ENCODE measurements at regions not wholly inside any gene's neighbourhood (a gene's known extent, or its start where the extent isn't known, plus 50 kb on each side); places are given as distances from the start of the nearest gene placed in this dataset.
"Not testable (repeated sequence)": the region's sequence is repeated elsewhere in the genome, so short reads cannot be mapped to it uniquely, and the experiment has no call there.

- FAIRE-seq; H3K36me3 ChIP-seq (ENCODE audit: control insufficient read depth in 2 of 4, insufficient read depth in 4 of 4, low read length in 3 of 4); H2AFZ ChIP-seq (ENCODE audit: low read length); H4K8ac ChIP-seq (ENCODE audit: extremely low read depth, insufficient read depth, low read length); H4K91ac ChIP-seq (replicated peaks; ENCODE audit: insufficient read length, low read length); H3K27ac ChIP-seq (ENCODE audit: low read depth, low read length); H3K9ac ChIP-seq (replicated peaks in 1 of 4; ENCODE audit: extremely low read depth in 1 of 4, low read depth in 3 of 4, low read length in 3 of 4); H3K56ac ChIP-seq (replicated peaks; ENCODE audit: insufficient read length, low read depth, low read length); H3K79me1 ChIP-seq (ENCODE audit: low read depth, low read length); H3K23me2 ChIP-seq (ENCODE audit: low read depth, low read length); H2BK20ac ChIP-seq (ENCODE audit: low read length); H2BK15ac ChIP-seq (ENCODE audit: low read length); H3K4me2 ChIP-seq (ENCODE audit: insufficient read depth in 1 of 2, low read depth in 2 of 2, low read length in 2 of 2); H3K23ac ChIP-seq (ENCODE audit: insufficient read length); H3K4me3 ChIP-seq (ENCODE audit: extremely low read depth in 1 of 4, insufficient read depth in 2 of 4, low read depth in 3 of 4, low read length in 4 of 4); H3K9me3 ChIP-seq (ENCODE audit: insufficient read depth in 2 of 2, low read depth in 1 of 2, low read length in 1 of 2); POLR2A ChIA-PET (ENCODE audit: partially characterized antibody); H3K4me1 ChIP-seq (replicated peaks in 1 of 4; ENCODE audit: control insufficient read depth in 3 of 4, insufficient read depth in 4 of 4, low read length in 3 of 4); H2AK5ac ChIP-seq (ENCODE audit: low read depth, low read length); H2BK5ac ChIP-seq (ENCODE audit: low read depth, low read length); H3K4ac ChIP-seq (replicated peaks; ENCODE audit: insufficient read length, low read depth, low read length); H3K79me2 ChIP-seq (ENCODE audit: control insufficient read depth in 1 of 2, insufficient read depth in 2 of 2, low read length in 2 of 2); H4K20me1 ChIP-seq (replicated peaks in 1 of 2; ENCODE audit: control insufficient read depth in 1 of 2, insufficient read depth in 2 of 2, low read length in 2 of 2); H3K14ac ChIP-seq (ENCODE audit: insufficient read length); DNase-seq (ENCODE audit: low read depth in 1 of 2, low spot score in 2 of 2); H4K5ac ChIP-seq (ENCODE audit: insufficient read length, low read depth, low read length); H2BK12ac ChIP-seq (ENCODE audit: low read depth, low read length); H3K18ac ChIP-seq (ENCODE audit: extremely low read depth, low read length); H2BK120ac ChIP-seq (replicated peaks; ENCODE audit: low read depth, low read length); CTCF ChIA-PET (ENCODE audit: partially characterized antibody); H3K27me3 ChIP-seq (replicated peaks in 1 of 4; ENCODE audit: control insufficient read depth in 3 of 4, extremely low read depth in 1 of 4, insufficient read depth in 3 of 4, low read length in 3 of 4): not testable (repeated sequence)
- WGBS, 2 experiments (ENCODE audit: extremely low coverage in 1 of 2, insufficient coverage in 1 of 2, insufficient read length in 1 of 2, insufficient replicate concordance in 2 of 2, low coverage in 1 of 2, low lambda C conversion rate in 2 of 2, missing lambda C conversion rate in 1 of 2): 85% methylated on average over 4 of the region's 4 CpGs; no CpG with 5 or more reads in 1 of the 2 experiments
Measured at GRCh38 chrX:55866779-55867178, 149.2 kb downstream of the RRAGB start.
